HG02938 (cell line): ENCODE measurements at regions not wholly inside any gene's neighbourhood (a gene's known extent, or its start where the extent isn't known, plus 50 kb on each side); places are given as distances from the start of the nearest gene placed in this dataset.
"Not testable (repeated sequence)": the region's sequence is repeated elsewhere in the genome, so short reads cannot be mapped to it uniquely, and the experiment has no call there.

Experiments
- ATAC-seq: cut with Tn5 transposase; IDR thresholded peaks from one replicate; pipeline ENCODE4 v1.9.1; 2021; ENCODE audit warnings: mild to moderate bottlenecking, moderate library complexity; ENCODE audit not compliant: unreplicated experiment

DNA sequence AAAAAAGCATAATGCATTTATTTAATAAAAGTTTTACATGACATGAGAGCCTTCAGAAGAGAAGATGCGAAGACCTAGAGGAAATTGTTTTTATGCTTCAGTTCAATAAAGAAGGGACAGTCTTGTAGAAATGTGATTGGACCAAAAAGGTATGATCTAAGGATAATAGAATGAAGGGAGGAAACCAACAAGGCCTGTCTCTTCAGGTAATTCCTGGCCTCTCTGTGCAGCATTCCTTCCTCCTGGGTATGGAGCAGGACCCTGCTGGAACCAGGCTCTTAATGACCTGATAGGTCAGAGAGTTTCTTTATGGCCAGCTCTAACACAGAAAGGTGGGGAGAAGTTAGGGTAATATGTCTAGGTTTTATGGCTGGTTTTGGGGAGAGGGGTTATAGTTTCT is 162.8 kb upstream of the HEY2 start:
- no peak for ATAC-seq

DNA sequence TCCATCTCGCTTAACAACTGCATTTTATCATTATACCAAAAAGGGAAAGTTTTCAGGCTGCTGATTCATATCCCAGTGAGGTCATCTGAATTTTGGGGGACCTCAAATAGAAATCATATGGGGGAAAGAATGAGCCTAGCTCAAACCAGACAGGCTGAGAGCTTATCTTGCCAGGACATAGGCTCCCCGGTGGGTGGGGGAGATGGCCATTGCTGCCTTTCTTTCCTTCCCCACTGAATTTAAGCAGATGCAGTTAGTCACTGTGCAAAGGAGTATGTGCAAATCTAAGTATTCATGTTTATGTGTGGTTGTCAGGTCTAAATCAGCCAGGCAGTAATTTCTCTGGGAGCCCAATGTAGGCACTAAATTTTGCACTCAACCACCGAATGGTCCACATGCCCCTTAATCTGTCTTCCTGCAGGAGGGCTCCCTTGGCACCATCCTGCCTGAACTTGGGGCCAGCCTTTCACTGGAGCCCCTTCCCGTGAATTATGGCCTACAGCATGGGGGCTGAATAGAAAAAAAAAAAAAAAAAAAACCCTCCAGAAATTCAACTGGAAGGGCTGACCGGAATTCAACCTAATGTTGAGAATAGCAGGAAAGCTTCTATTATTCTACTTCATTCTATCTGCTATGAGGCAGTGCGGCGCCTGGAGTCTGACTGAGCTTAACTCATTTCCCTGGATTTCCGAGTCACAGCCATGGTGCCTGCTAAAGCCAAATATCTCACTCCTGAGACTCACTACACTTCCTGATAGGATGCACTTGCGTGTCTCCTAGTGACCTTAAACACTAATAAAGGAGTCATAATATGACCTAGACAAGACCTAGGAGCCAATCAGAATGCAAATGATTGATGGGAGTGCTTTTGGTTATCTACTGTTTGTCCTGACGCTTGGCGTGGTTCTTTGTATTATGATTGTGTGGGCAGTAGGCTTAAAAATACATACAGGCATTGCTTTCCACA is 161.5 kb upstream of the HEY2 start:
- ATAC-seq, result no peak

DNA sequence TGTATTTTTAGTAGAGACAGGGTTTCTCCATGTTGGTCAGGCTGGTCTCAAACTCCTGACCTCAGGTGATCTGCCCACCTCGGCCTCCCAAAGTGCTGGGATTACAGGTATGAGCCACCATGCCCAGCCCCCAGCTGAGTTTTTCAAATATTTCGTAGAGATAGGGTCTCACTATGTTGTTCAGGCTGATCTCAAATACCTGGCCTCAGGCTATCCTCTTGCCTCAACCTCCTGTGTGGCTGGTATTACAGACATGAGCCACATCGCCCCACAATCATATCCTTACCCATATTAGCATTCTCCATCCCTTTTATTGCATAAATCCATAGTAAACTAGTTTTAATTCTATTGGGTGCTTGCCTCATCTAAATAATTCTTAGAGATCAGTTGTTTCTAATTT is 157.6 kb upstream of the HEY2 start:
- not testable (repeated sequence) for ATAC-seq

DNA sequence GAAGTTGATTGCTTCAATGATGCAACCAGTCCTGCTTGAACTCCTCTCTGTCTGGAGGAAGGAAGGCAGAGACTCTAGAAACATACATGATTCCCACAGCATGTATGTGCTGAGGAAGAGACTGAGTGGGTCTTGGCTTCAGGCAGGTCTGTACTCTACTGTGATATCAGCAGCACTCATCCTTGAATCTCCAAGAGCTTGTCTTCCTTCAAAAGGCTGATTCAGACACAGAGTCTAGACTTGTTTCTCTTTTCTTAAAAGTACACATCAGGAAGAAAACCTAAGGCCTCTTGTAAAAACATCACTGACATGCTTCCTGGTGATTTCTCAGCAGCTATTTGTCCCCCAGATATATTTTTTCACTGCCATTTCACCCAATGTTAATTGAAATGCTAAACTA is 155.7 kb upstream of the HEY2 start:
- ATAC-seq, result no peak

DNA sequence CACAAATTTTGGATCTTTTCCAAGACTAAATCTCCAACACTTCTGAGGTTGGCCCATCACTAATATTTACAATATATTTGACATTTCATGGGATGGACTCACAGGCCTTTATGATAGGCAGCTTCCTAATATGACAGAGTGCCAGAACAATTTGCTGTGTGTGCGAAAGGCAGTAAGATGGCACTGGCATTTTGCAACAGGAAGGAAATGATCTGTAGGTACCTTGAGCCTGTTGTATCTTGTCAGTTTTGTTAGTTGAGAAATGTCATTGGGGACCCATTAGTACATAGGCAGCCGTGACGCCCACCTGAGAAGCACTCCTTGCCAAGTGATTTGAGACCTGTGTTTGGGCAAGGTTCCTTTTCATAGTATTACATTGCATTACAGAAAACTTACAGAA is 153.4 kb upstream of the HEY2 start:
- ATAC-seq, result no peak

DNA sequence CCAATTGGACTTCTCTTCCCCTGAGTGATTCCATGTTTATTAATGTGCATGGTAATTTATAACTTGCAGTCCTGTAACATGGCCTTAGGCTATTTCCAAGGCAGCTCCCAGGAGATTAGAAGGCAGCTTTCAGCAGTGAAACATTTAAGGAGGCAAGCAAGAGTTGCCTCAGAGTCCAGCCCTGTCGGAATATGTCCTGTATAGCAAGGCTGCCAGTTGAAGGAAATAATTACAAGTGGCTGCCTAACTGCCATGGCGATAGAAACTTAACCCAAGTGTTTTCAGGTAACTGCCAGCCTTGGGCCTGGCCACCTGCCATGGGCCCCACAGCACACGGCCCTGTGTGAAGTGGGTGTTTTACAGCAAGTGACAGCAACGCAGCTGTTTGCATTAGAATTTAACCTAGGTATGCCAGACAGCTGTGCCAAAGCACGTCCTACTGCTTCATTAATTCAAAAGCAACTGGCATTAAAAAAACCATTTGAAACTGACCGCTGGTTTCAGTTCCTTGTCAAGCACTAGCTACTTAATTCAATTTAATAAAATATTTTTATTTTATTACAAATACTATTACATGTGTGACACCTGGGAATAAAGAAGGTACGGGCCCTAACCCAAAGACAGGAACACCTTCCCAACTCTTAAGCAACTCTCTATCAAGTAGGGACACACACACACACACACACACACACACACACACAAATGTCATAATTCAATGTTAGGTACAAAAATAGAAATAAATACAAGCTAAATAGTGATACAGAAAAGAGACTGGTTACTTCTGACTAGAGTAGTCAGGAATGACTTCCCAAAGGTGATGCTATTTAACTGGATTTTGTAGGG is 151.8 kb upstream of the HEY2 start:
- no peak for ATAC-seq

DNA sequence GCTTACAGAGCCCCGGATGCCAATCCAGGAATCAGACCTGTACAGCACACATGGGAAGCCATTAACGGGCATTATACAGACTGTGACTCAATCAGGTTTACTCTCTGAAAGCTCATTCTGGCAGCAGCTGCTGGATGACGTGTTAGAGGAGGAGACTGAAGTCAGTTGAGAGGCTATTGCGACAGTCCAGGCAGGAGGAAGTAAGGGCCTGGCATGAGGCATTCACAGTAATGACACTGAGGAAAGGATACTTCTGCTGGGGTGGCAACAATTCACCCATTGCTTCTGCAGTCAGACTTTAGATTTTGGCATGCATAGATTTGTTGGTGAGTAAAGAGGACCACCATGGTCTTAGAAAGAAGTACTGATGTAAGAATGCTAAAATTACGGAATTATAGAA is 151.0 kb upstream of the HEY2 start:
- no peak for ATAC-seq

DNA sequence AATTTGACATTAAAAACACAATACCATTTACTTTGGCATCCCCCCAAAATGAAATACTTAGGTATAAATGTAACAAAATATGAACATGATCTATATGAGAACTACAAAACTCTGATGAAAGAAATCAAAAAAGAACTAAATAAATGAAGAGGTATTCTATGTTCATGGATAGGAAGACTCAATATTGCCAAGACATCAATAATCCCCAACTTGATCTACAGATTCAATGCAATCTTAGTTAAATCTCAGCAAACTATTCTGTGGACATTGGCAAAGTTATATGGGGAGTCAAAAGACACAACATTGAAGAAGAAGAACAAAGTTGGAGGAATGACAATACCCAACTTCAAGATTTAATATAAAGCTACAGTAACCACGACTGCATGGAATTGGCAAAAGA is 145.2 kb upstream of the HEY2 start:
- ATAC-seq, result no peak

DNA sequence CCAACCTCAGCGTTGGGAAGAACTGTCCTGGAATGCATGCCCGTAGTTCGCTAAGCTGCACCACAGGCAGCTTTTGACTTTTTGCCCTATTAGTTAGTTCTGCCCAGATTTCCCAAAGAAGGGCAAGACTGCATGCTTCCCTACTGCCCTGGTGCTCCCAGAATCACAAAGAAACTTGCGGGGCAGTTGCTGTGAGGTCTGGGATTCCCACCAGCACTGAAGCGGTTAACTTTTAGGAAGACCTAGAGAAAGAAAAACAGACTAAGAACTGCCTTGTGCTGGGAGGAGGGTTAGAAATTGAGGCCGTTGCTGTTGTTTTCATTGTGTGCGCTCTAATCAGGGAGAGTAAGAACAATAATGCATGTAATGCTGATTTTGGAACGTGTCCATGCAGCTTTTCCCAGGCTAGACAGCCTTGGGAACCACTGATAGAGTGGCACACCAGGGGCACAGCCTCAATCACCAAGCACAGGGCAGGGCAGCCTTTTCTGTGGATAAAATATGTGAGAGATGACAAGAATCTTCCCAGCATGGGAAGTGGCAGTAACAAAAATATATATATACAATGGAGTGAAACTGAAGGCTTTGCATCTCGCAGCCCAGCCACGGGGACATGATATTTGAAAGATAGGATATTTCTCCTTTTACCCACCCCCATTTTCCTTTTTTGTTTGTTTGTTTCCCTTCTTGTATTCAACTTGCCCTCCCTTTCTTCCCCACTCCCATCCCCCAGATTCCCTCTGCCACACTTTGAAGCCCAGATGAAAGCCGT is 137.7 kb upstream of the HEY2 start:
- no peak for ATAC-seq

DNA sequence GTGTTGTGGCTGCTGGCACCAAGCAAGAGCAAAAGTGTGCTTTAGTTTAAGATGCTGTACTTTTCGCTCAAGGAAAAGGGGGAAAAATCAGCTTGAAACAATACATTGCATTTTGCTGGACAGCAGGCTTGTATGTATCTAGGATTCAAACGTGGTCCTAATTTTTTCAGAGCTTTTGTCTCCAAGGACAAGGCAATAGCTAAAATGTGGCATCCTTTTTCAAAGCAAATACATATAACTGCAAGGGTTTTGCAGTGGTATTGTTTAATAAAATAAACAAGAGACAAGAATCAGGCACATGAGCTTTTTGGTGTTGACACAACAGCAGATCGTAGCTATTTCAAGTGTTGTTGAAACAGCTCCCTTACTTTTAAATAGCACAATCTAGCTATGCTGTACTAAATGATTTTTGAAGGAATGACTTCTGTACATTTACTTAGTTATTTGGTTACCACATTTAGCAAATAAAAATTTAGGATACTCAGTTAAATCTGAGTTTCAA is 137.0 kb upstream of the HEY2 start:
- ATAC-seq, result no peak

DNA sequence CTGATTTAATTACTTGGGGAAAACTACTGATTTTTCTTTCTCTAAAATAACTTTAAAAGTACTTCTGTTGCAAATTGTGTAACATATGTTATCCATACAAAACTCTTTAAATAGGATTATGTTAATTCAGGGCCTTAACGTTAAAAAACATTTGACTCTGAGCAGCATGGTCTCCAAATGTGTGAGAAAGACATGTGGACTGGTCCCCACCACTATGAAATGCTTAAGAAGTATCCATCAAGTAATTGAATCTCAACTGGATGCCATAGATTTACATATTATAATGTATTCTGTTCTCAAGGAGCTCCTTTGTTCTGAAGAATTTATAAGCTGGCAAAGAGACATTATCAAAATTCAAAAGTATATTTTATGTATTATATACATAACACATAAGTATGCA is 130.8 kb upstream of the HEY2 start:
- no peak for ATAC-seq

DNA sequence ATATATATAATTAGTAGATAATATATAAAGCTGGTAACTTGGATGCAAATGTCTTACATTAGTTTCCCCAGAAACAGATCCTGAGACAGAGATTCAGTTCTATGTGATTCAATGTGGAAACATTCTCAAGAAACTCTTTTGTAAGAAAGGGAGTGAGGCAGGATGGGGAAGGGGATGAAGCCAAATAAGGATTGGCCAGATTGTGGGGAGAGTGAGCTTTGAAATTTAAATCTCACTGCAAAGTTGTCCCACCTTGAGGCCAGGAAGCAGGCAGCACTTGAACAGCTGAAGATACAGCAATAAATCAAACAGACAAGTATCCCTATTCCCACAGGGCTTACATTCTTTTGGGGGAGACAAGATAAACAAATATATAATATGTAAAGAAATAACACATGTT is 126.3 kb upstream of the HEY2 start:
- no peak for ATAC-seq

DNA sequence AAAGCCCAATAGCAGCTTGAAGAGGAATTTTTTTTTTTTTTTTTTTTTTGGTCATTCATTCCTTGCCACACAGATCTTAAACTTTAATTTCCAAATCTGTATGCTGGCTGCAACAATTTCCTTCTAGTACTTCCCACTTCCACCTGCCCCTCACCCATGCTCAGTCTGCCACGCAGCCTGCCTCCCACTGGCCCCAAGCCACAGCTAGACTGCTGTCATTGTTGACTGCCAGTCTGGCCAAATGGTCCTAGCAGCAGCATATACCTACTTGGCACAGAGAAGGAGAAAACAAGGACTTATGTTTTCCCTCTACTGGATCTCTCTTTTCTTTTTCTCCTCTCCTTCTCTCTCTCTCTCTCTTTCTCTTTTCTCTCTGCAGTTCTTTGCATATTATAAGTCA is 118.3 kb upstream of the HEY2 start:
- no peak for ATAC-seq

DNA sequence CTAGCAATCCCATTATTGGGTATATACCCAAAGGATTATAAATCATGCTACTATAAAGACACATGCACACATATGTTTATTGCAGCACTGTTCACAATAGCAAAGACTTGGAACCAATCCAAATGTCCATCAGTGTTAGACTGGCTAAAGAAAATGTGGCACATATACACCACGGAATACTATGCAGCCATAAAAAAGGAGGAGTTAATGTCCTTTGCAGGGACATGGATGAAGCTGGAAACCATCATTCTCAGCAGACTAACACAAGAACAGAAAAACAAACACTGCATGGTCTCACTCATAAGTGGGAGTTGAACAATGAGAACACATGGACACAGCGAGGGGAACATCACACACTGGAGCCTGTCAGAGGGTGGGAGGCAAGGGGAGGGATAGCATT is 113.4 kb upstream of the HEY2 start:
- ATAC-seq, result not testable (repeated sequence)

DNA sequence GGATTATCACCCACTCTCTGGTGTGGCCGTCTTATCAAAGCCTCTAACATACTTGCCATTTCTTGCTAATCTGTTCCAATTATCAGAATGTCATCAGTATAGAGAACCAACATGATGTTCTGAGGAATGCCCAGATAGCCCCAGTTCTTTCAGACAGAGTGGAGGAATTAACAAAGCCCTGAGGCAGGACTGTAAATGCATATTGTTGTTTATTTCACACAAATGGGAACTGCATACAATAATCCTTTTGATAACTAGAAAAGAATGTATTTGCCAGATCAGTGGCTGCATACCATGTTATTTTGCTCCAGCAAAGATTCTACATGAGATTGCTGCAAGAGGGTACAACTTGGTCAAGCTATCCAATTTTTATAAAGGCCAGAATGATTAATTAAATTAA is 112.8 kb upstream of the HEY2 start:
- ATAC-seq, result no peak

DNA sequence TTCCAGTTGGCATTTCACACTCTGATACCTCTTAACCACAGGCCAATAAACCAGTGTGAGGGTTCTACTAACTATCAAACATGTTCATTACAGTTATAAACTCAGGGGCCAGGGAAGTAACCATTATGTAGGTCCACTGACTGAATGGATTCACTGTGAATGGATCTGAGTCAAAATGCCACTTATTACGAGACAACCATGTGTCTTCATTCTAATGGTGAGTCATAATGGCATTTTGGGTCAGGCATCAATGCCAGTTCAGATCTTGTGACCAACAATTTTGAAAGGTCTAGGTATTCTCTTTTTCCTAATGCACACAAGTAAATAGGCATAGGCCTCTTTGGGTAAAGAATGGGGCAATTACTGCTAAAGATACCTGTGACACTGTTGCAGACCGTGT is 112.2 kb upstream of the HEY2 start:
- peak; percentile 59 for ATAC-seq

DNA sequence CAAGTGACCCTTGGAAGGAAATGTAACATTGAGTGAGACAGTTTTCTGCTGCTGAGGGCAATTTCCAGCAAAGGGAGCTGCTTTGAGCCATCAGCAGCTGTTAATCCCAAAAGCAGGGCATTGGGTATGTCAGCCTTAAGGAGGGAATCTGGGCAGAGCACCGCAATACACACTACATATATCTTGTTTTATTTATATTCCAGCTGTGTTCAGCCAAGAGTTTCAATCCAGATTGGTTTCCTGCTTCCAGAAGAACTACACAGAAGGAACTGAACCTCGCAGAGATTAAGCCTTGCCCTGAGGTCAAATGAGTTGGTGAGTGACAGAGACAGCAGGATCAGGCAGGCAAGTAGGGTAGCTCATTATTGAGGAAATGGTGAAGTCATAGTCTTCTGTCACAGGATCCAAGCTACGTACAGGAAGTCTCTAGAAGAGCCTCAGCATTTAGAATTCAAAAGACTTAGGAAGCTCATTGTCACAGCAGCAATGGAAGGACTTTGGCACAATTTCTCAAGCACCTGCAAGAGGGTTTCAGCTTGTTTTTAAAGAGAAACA is 109.9 kb upstream of the HEY2 start:
- no peak for ATAC-seq

DNA sequence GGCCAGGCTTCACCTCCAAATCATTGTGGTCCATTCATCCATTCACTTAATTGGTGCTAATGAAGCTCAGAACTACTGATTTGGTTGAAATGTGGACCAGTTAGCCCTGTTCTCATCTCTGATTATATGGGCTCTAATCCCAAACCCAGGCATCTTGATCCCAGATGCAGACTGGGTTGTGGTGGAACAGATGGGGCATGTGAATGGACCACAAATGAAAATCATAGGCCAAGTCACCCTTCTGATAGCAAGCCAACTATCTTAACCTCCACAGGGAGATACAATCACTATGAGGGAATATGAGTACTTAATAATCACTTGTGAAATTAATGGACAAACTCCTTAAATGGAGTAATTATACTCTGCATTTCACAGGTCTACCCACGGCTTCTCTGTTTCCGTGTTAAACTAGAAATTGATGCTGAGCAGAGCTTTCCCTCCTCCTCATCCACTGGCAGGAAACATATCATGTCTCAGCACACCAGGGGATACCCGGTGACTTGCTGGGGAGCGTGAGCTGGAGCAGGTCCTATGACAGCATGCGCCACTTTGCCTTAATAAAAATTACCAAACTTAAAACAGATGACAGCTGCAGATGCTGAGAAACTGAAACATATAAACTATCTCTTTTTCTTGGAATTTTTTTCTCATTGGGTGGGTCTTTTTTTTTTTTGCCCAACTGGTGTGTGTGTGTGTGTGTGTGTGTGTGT is 108.8 kb upstream of the HEY2 start:
- ATAC-seq, result no peak

DNA sequence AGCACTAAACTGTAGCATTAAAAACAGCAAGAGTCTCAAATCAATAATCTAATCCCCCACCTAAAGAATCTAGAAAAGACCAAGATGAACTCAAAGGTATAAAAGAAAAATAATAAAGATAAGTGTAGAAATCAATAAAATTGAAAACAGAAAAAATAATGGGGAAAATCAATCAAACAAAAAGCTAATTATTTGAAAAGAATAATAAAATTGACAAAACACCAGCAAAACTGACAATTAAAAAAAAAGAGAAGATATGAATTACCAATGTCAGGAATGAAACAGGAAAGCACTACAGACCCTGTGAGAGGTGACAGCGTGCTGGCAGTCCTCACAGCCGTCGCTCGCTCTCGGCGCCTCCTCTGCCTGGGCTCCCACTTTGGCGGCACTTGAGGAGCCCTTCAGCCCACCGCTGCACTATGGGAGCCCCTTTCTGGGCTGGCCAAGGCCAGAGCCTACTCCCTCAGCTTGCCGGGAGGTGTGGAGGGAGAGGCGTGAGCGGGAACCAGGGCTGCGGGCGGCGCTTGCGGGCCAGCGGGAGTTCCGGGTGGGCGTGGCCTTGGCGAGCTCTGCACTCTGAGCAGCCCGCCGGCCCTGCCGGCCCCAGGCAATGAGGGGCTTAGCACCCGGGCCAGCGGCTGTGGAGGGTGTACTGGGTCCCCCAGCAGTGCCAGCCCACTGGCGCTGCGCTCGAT is 105.3 kb upstream of the HEY2 start:
- not testable (repeated sequence) for ATAC-seq

DNA sequence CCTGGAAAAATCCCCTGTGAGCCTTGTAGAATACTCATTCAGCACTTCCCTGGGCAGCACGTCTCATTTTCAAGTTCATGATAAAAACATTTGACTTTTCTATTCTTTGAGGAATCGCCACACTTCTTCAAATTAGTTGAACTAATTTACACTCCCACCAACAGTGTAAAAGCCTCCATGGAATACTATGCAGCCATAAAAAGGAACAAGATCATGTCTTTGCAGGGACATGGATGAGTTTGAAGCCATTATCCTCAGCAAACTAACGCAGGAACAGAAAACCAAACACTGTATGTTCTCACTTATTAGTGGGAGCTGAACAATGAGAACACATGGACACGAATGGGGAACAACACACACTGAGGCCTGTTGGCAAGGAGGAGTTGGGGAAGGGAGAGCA is 102.0 kb upstream of the HEY2 start:
- no peak for ATAC-seq
